HepG2 (cell line): ENCODE measurements at regions not wholly inside any gene's neighbourhood (a gene's known extent, or its start where the extent isn't known, plus 50 kb on each side); places are given as distances from the start of the nearest gene placed in this dataset.

Experiments
- ATAC-seq: fragments of 200-7000 bp; cut with Tn5 transposase; 3 replicates; pipeline ENCODE4 v1.9.1; 2020; ENCODE audit warnings: mild to moderate bottlenecking, moderate library complexity
- BruUV-seq: library from RNA; stranded (reverse); fragments of 400-500 nt; replicated peaks from 2 replicates; lab custom pipeline; 2021; lab: Mats Ljungman, UMichigan
- CTCF ChIA-PET: fragments of 300-600 bp; formaldehyde crosslinking; extraction: SDS; loops from one replicate; lab custom pipeline; 2021; ENCODE audit warnings: low total read pairs, inconsistent platforms, low intra/inter-chr PET ratio; lab: Yijun Ruan, JAX
- POLR2A ChIA-PET: fragments of 350-600 bp; sonication (Branson Sonifier 250); formaldehyde crosslinking; loops from one replicate; lab custom pipeline; 2020; ENCODE audit warnings: antibody characterized with exemption, inconsistent platforms; lab: Yijun Ruan, JAX
- DNase-seq: peaks from one replicate; pipeline ENCODE4 v3.0.0-alpha.2; 2015; ENCODE audit warnings: low spot score
- FAIRE-seq: peaks from 3 replicates; lab custom pipeline; 2011; peaks lifted over from hg19 to GRCh38; lab: Jason Lieb, UNC
- H2AFZ ChIP-seq: one replicate; pipeline ENCODE4 v1.6.1; 2011; ENCODE audit warnings: low read length, inconsistent platforms
- H3K27ac ChIP-seq: fragments of 300-600 bp; 3 replicates; pipeline ENCODE4 v1.8.0; 2011; ENCODE audit warnings: mixed run types, mild to moderate bottlenecking, mixed read lengths, low read length, inconsistent platforms; ENCODE audit not compliant: insufficient read depth; ENCODE audit errors: extremely low read length
- H3K27me3 ChIP-seq, 2 experiments: fragments of 200-600 bp in 1 of 2; 2 replicates in 1 of 2; 3 replicates in 1 of 2; pipeline versions ENCODE4 v1.6.0 to v1.8.0; 2011; ENCODE audit warnings: low read length in 2 of 2, mild to moderate bottlenecking in 2 of 2, moderate library complexity in 2 of 2, inconsistent platforms in 1 of 2; ENCODE audit not compliant: insufficient read depth in 2 of 2, control insufficient read depth in 1 of 2
- H3K36me3 ChIP-seq, 2 experiments: fragments of 200-600 bp in 1 of 2; replicated peaks in 1 of 2; 2 replicates in 1 of 2; 3 replicates in 1 of 2; pipeline versions ENCODE4 v1.5.1 to v1.8.0; 2011; ENCODE audit warnings: low read length in 2 of 2, inconsistent platforms in 1 of 2; ENCODE audit not compliant: insufficient read depth in 2 of 2, control insufficient read depth in 1 of 2
- H3K4me1 ChIP-seq: 2 replicates; pipeline ENCODE4 v1.5.1; 2012; ENCODE audit warnings: low read length, inconsistent platforms; ENCODE audit not compliant: insufficient read depth
- H3K4me2 ChIP-seq: 2 replicates; pipeline ENCODE4 v1.6.0; 2011; ENCODE audit warnings: low read depth, low read length, inconsistent platforms
- H3K4me3 ChIP-seq, 3 experiments: fragments of 200-600 bp in 1 of 3; sonication (generic), shearing (Covaris generic) in 1 of 3; replicated peaks in 1 of 3; 2 replicates each; pipeline ENCODE4 v1.5.1; 2011 to 2016; ENCODE audit warnings: low read length in 3 of 3, inconsistent platforms in 2 of 3, low read depth in 2 of 3, mild to moderate bottlenecking in 2 of 3, control low read depth in 1 of 3, mixed read lengths in 1 of 3; ENCODE audit not compliant: insufficient read depth in 1 of 3
- H3K79me2 ChIP-seq: one replicate; pipeline ENCODE4 v1.6.1; 2011; ENCODE audit warnings: low read length, inconsistent platforms; ENCODE audit not compliant: insufficient read depth
- H3K9ac ChIP-seq: 2 replicates; pipeline ENCODE4 v1.6.0; 2011; ENCODE audit warnings: mild to moderate bottlenecking, low read depth, low read length, inconsistent platforms; ENCODE audit not compliant: insufficient read depth
- H3K9me3 ChIP-seq: 2 replicates; pipeline ENCODE4 v1.5.1; 2012; ENCODE audit warnings: mild to moderate bottlenecking, low read length
- H4K20me1 ChIP-seq: 2 replicates; pipeline ENCODE4 v1.6.0; 2011; ENCODE audit warnings: inconsistent platforms, mild to moderate bottlenecking, low read length, moderate library complexity; ENCODE audit not compliant: insufficient read depth
- CREB1 ChIP-seq, 2 experiments: fragments of 450-650 bp in 1 of 2; IDR thresholded peaks; 2 replicates each; pipeline ENCODE4 v1.6.1; 2016 to 2017; ENCODE audit warnings: control low read depth in 1 of 2, mild to moderate bottlenecking in 1 of 2, missing compliant biosample characterization in 1 of 2, missing genetic modification characterization in 1 of 2
- CREM ChIP-seq, 2 experiments: sonication (generic) in 1 of 2; formaldehyde crosslinking in 1 of 2; IDR thresholded peaks; 2 replicates each; pipeline versions ENCODE4 v1.4.0 to v1.6.1; 2016 to 2020; ENCODE audit warnings: antibody characterized with exemption in 1 of 2, mild to moderate bottlenecking in 1 of 2, missing genetic modification reagents in 1 of 2
- DMAP1 ChIP-seq: IDR thresholded peaks from 2 replicates; pipeline ENCODE4 v1.6.1; 2016
- FOSL2 ChIP-seq: sonication (generic); formaldehyde crosslinking; IDR thresholded peaks from 2 replicates; pipeline ENCODE4 v1.4.0; 2020; ENCODE audit warnings: missing genetic modification reagents
- GRHL1 ChIP-seq: sonication (generic); formaldehyde crosslinking; conservative IDR thresholded peaks from 2 replicates; pipeline ENCODE4 v1.8.0; 2022; ENCODE audit warnings: missing genetic modification reagents
- ISL2 ChIP-seq: sonication (generic); formaldehyde crosslinking; IDR thresholded peaks from 2 replicates; pipeline ENCODE4 v1.5.0; 2020; ENCODE audit warnings: missing genetic modification reagents
- PHB2 ChIP-seq: fragments of 450-650 bp; IDR thresholded peaks from 2 replicates; pipeline ENCODE4 v1.6.1; 2018; ENCODE audit not compliant: partially characterized antibody
- ZFP36 ChIP-seq: fragments of 150-350 bp; IDR thresholded peaks from 2 replicates; pipeline ENCODE4 v1.6.1; 2018; ENCODE audit warnings: borderline replicate concordance, low read length, low read depth; ENCODE audit not compliant: partially characterized antibody
- ZNF260 ChIP-seq: sonication (generic); formaldehyde crosslinking; IDR thresholded peaks from 2 replicates; pipeline ENCODE4 v1.4.0; 2020; ENCODE audit warnings: missing genetic modification reagents, low read depth, mild to moderate bottlenecking, borderline replicate concordance
- ZNF775 ChIP-seq: sonication (generic); formaldehyde crosslinking; IDR thresholded peaks from 2 replicates; pipeline ENCODE4 v1.4.0; 2020; ENCODE audit warnings: missing genetic modification reagents, mild to moderate bottlenecking, moderate library complexity, borderline replicate concordance
- ZNF816 ChIP-seq: sonication (generic); formaldehyde crosslinking; IDR thresholded peaks from 2 replicates; pipeline ENCODE4 v1.8.0; 2022; ENCODE audit warnings: missing genetic modification reagents, mild to moderate bottlenecking, borderline replicate concordance
- ZNF850 ChIP-seq: sonication (generic); formaldehyde crosslinking; conservative IDR thresholded peaks from 2 replicates; pipeline ENCODE4 v1.9.0; 2021; ENCODE audit warnings: mild to moderate bottlenecking, missing genetic modification reagents
- WGBS: methylation state at CpG from one replicate; pipeline ENCODE4 v1.1.6; 2017; ENCODE audit warnings: low lambda C conversion rate; 5-methylcytosine and 5-hydroxymethylcytosine counted together
- in situ Hi-C: cut with HindIII; loops from 2 replicates; pipeline ENCODE4 v1.10.0; 2017; ENCODE audit warnings: low pct_unique_long_range_greater_than_20kb; ENCODE audit not compliant: extremely low pct_ligation_motif_present
- intact Hi-C: fragments of 100-400 bp; cut with micrococcal nuclease; formaldehyde crosslinking; loops from one replicate; pipeline ENCODE4 v1.10.0; 2022; ENCODE audit not compliant: unreplicated experiment
- TF ChIP-seq, protein P1 (sequence below): sonication (generic); formaldehyde crosslinking; IDR thresholded peaks from 2 replicates; pipeline ENCODE4 v1.4.0; 2020; ENCODE audit warnings: low read depth, mild to moderate bottlenecking, missing genetic modification reagents

- H3K27ac ChIP-seq: no peak overlapping the region
- H3K27me3 ChIP-seq: no peaks in the 10 kb centered on the region
- ATAC-seq (no peak), DNase-seq (no peak), FAIRE-seq (no peak)
- WGBS: 12% methylated on average over 2 of the region's 2 CpGs
- no peaks in the 10 kb centered on the region for H3K4me1 ChIP-seq
- no peak overlapping the region for H3K9ac ChIP-seq
- no TSS peak for BruUV-seq
- no peaks in the 10 kb centered on the region for H3K36me3 ChIP-seq
- H3K79me2 ChIP-seq: no peaks in the 10 kb centered on the region
- ChIA-PET CTCF (no interaction called here), POLR2A (no interaction called here)
- H3K4me2 ChIP-seq: no peak overlapping the region
- TF ChIP-seq DMAP1 (no peak), CREB1 (IDR thresholded peaks at IDR 0.05) (no peak), CREB1 (CRISPR knock-in tag; IDR thresholded peaks at IDR 0.05) (no peak), ZNF260 (no peak), GRHL1 (CRISPR knock-in tag) (no peak), ZFP36 (no peak), CREM (IDR thresholded peaks at IDR 0.05) (no peak), CREM (CRISPR knock-in tag; IDR thresholded peaks at IDR 0.05) (no peak), PHB2 (no peak), ISL2 (CRISPR knock-in tag) (no peak), ZNF775 (CRISPR knock-in tag) (no peak), FOSL2 (no peak), ZNF850 (CRISPR knock-in tag) (no peak), ZNF816 (CRISPR knock-in tag) (no peak)
- TF ChIP-seq, protein P1, sequence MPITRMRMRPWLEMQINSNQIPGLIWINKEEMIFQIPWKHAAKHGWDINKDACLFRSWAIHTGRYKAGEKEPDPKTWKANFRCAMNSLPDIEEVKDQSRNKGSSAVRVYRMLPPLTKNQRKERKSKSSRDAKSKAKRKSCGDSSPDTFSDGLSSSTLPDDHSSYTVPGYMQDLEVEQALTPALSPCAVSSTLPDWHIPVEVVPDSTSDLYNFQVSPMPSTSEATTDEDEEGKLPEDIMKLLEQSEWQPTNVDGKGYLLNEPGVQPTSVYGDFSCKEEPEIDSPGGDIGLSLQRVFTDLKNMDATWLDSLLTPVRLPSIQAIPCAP (CRISPR knock-in tag): no peak
- H4K20me1 ChIP-seq: no peaks in the 10 kb centered on the region
- in situ Hi-C loops: no loop called here
- no peak overlapping the region for H2AFZ ChIP-seq
- H3K9me3 ChIP-seq: no peaks in the 10 kb centered on the region
- no peak overlapping the region for H3K4me3 ChIP-seq
- intact Hi-C loops: no loop called here
Measured at GRCh38 chr1:98404866-98405265, 256.7 kb upstream of the SNX7 start.
